Activated naive CD4-positive, alpha-beta T cell treated with anti-CD3 and anti-CD28 coated beads, Interleukin-2, amount 10 ng/mL, durations not matched to agents 7 days and 5 days (primary cell): ENCODE measurements at regions not wholly inside any gene's neighbourhood (a gene's known extent, or its start where the extent isn't known, plus 50 kb on each side); places are given as distances from the start of the nearest gene placed in this dataset.
"Not testable (repeated sequence)": the region's sequence is repeated elsewhere in the genome, so short reads cannot be mapped to it uniquely, and the experiment has no call there.

Source experiments
- CTCF ChIA-PET: fragments of 350-600 bp; sonication (Branson Sonifier 250); formaldehyde crosslinking; loops from one replicate; lab custom pipeline; 2021; ENCODE audit warnings: antibody characterized with exemption; lab: Charles Lee
- DNase-seq: peaks from one replicate; pipeline ENCODE4 v3.0.0-alpha.2; 2020
- H3K27ac Mint-ChIP-seq: one replicate; pipeline ENCODE4 v1.8.0; 2021; ENCODE audit warnings: mild to moderate bottlenecking, moderate library complexity, mixed read lengths
- H3K27me3 Mint-ChIP-seq: one replicate; pipeline ENCODE4 v1.8.0; 2021; ENCODE audit warnings: mild to moderate bottlenecking, mixed read lengths
- H3K36me3 Mint-ChIP-seq: one replicate; pipeline ENCODE4 v1.8.0; 2021; ENCODE audit warnings: mixed read lengths
- H3K4me1 Mint-ChIP-seq: one replicate; pipeline ENCODE4 v1.8.0; 2021; ENCODE audit warnings: mixed read lengths
- H3K4me3 Mint-ChIP-seq: one replicate; pipeline ENCODE4 v1.8.0; 2021; ENCODE audit warnings: mild to moderate bottlenecking, moderate library complexity, mixed read lengths
- H3K9me3 Mint-ChIP-seq: one replicate; pipeline ENCODE4 v1.8.0; 2021; ENCODE audit warnings: mixed read lengths

- H3K27me3 Mint-ChIP-seq: peaks cover 5% of the 10 kb centered on the region
- H3K4me3 Mint-ChIP-seq: no peak overlapping the region
- H3K27ac Mint-ChIP-seq: no peak overlapping the region
- CTCF ChIA-PET: no interaction called here
- no peaks in the 10 kb centered on the region for H3K9me3 Mint-ChIP-seq
- no peaks in the 10 kb centered on the region for H3K36me3 Mint-ChIP-seq
- DNase-seq: no peak
- no peaks in the 10 kb centered on the region for H3K4me1 Mint-ChIP-seq
These were observed 119.6 kb upstream of the MTHFD1L start for GRCh38 chr6:150745896-150746295.

DNA sequence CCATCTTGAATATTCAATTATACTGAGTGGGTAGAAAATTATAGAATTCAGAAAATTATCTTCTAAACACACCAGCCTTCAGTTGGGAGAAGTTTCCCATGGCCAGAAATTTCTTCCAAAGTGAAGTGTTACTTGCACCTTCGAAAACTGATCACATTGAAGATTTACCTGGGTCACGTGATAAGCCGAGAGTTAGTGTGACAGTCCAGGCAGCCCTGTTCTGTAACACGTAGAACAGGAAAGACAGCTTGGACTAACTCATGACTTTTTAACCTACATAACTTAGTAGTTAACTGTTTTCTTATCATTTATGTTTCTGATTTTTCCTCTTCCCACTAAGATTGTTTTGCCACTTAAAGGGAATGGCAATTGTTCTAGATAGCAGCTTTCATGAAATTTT is 118.3 kb upstream of the MTHFD1L start:
- Mint-ChIP-seq H3K36me3 (no peaks in the 10 kb centered on the region), H3K4me1 (no peaks in the 10 kb centered on the region), H3K4me3 (no peak overlapping the region), H3K27me3 (peaks cover 5% of the 10 kb centered on the region), H3K9me3 (no peaks in the 10 kb centered on the region), H3K27ac (no peak overlapping the region)
- CTCF ChIA-PET: interaction anchor here (1.7 kb wide), 1 partner anchor 68 kb away, joined by 3 read pairs; no protein-coding TSS in a partner anchor
- DNase-seq: no peak

DNA sequence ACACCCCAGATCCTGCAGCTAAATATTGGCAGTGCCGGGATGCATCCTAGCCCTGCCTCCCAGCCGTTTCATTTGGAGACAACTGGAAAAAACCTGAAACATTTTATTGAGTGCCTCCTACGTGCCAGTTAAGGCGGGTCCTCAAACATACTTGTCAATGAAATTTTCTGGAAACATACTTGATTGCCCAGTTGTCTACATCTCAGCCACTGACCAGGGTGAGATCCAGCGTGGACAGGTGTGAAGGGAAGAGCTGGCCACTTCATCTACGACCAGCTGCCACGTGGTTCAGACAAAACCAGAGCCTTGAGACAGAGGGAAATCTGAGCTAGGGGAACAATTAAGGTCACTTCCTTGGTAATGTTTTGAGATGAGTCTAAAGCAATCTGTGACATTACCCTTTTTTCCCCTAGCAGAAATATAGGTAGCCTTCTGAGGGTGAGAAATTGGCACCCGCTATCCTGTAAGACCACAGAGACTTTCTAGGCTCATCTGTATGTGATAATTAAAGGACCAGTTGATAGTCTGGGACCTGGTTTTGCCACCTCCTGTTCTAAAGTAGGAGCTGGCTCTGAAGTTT is 116.3 kb upstream of the MTHFD1L start:
- H3K4me3 Mint-ChIP-seq: no peak overlapping the region
- H3K27ac Mint-ChIP-seq: no peak overlapping the region
- DNase-seq: no peak
- CTCF ChIA-PET: no interaction called here
- no peaks in the 10 kb centered on the region for H3K36me3 Mint-ChIP-seq
- peaks cover 5% of the 10 kb centered on the region for H3K27me3 Mint-ChIP-seq
- H3K4me1 Mint-ChIP-seq: no peaks in the 10 kb centered on the region
- no peaks in the 10 kb centered on the region for H3K9me3 Mint-ChIP-seq

DNA sequence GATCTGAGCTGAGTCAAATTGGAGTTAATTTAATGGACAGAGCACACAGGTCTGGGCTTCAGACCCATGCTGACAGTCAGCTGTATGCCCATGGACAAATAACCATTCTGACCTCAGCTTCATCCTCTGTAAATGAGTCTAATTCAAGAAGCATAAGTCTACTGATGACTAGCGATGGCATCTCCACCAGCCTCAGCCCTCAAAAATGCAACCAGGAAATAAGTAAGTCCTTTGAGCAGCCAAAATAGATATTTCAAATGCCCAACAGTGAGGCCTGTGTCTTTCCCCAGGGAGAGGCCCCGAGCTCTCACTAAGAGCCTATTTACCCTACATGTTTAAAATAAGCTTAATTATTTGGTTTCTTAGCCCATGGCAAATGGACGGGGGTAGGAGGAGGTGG is 114.2 kb upstream of the MTHFD1L start:
- CTCF ChIA-PET: no interaction called here
- no peaks in the 10 kb centered on the region for H3K36me3 Mint-ChIP-seq
- H3K9me3 Mint-ChIP-seq: no peaks in the 10 kb centered on the region
- H3K4me3 Mint-ChIP-seq: no peak overlapping the region
- no peaks in the 10 kb centered on the region for H3K4me1 Mint-ChIP-seq
- H3K27ac Mint-ChIP-seq: no peak overlapping the region
- no peak for DNase-seq
- H3K27me3 Mint-ChIP-seq: no peaks in the 10 kb centered on the region

GRCh38 chr6:150752409-150752808 is 113.1 kb upstream of the MTHFD1L start:
- CTCF ChIA-PET: no interaction called here
- Mint-ChIP-seq H3K4me1 (no peaks in the 10 kb centered on the region), H3K9me3 (no peaks in the 10 kb centered on the region), H3K27me3 (no peaks in the 10 kb centered on the region), H3K27ac (no peak overlapping the region), H3K36me3 (no peaks in the 10 kb centered on the region), H3K4me3 (no peak overlapping the region)
- no peak for DNase-seq

GRCh38 chr6:150753371-150754064 is 112.0 kb upstream of the MTHFD1L start:
- Mint-ChIP-seq H3K36me3 (no peaks in the 10 kb centered on the region), H3K4me1 (no peaks in the 10 kb centered on the region), H3K9me3 (no peaks in the 10 kb centered on the region), H3K27ac (no peak overlapping the region), H3K4me3 (no peak overlapping the region), H3K27me3 (no peaks in the 10 kb centered on the region)
- CTCF ChIA-PET: no interaction called here
- DNase-seq: no peak

DNA sequence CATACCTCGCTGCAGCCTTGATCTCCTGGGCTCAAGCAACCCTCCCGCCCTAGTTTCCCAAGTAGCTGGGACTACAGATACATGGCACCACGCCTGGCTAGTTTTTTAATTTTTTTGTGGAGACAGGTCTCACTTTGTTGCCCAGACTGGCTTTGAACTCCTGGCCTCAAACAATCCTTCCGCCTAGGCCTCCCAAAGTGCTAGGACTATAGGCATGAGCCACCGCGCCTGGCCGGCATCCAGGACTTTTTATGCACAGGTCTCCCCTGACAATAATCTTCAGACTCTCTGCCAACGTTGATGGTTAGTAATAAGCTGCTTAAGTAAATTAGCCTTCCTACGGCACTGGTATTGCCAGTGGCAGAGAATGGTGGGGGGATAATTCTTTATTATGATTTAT is 110.5 kb upstream of the MTHFD1L start:
- DNase-seq: no peak
- no peaks in the 10 kb centered on the region for H3K36me3 Mint-ChIP-seq
- H3K9me3 Mint-ChIP-seq: no peaks in the 10 kb centered on the region
- H3K4me3 Mint-ChIP-seq: no peak overlapping the region
- CTCF ChIA-PET: no interaction called here
- no peaks in the 10 kb centered on the region for H3K4me1 Mint-ChIP-seq
- H3K27ac Mint-ChIP-seq: no peak overlapping the region
- no peaks in the 10 kb centered on the region for H3K27me3 Mint-ChIP-seq

DNA sequence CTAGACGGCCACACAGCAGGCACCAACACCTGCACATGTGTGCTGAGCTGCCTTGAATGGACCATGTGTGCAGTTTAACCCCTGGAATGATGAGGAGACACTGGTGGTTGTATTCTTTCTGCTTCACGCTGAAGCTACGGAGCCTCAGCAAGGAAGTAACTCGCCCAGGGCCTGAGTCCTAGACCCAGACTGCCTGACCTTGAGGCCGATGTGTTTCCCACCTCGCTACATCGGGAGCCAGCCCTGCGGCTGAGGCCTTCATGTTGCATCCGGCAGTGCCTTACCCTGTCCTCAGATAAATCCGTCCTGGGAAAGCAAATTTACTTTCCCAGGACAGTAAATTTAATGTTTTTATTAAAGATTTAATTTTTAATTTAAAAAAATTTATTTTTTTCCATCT is 110.0 kb upstream of the MTHFD1L start:
- no peak for DNase-seq
- Mint-ChIP-seq H3K9me3 (no peaks in the 10 kb centered on the region), H3K36me3 (no peaks in the 10 kb centered on the region), H3K27me3 (no peaks in the 10 kb centered on the region), H3K27ac (no peak overlapping the region), H3K4me1 (no peaks in the 10 kb centered on the region), H3K4me3 (no peak overlapping the region)
- CTCF ChIA-PET: no interaction called here

DNA sequence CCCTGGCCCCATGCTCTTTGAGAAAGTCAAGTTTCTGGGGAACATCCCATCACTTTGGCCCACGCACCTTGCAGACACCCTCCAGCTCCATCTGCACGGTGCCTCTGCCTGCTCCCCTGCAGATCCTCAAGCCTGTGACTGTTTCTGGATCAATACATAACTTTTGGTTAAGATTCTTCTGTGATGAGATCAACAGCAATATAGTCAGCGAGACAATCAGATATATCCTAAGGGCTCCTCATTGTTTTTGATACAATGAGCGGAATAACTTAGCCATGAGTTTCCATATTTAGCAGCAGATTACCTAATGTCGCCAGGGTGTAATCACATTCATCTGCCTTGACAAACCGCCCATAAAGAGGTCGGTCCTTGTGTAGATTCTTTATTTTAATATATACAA is 109.3 kb upstream of the MTHFD1L start:
- Mint-ChIP-seq H3K36me3 (no peaks in the 10 kb centered on the region), H3K27ac (no peak overlapping the region), H3K9me3 (no peaks in the 10 kb centered on the region), H3K27me3 (no peaks in the 10 kb centered on the region), H3K4me1 (no peaks in the 10 kb centered on the region), H3K4me3 (no peak overlapping the region)
- CTCF ChIA-PET: no interaction called here
- no peak for DNase-seq

DNA sequence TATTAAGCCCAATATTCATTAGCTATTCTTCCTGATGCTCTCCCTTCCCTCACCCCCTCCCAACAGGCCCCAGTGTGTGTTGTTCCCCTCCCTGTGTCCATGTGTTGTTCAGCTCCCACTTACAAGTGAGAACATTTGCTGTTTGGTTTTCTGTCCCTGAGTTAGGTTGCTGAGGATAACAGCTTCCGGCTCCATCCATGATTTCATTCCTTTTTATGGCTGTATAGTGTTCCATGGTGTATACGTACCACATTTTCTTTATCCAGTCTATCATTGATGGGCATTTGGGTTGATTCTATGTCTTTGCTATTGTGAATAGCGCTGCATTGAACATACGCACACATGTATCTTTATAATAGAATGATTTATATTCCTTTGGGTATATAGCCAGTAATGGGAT is 107.7 kb upstream of the MTHFD1L start:
- H3K4me1 Mint-ChIP-seq, H3K36me3 Mint-ChIP-seq, CTCF ChIA-PET, DNase-seq, H3K9me3 Mint-ChIP-seq, H3K27ac Mint-ChIP-seq, H3K4me3 Mint-ChIP-seq, H3K27me3 Mint-ChIP-seq: not testable (repeated sequence)

DNA sequence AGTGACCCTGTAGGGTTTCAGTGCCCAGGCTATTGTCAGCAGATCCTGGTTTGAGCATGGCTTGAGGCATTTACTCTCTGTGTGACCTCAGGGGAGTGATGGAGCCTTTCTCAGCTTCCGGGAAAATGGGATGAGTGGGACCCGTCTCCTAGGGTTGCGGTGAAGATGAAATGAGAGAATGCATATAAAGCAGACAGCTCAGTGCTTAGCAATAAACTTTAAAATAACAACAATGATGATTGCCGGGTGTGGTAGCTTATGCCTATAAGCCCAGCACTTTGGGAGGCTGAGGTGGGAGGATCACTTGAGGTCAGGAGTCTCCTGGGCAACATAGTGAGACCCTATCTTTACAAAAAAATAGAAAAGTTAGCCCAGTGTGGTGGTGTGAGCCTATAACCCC is 106.0 kb upstream of the MTHFD1L start:
- H3K27ac Mint-ChIP-seq: no peak overlapping the region
- no peaks in the 10 kb centered on the region for H3K36me3 Mint-ChIP-seq
- no peak overlapping the region for H3K4me3 Mint-ChIP-seq
- H3K27me3 Mint-ChIP-seq: no peaks in the 10 kb centered on the region
- no peaks in the 10 kb centered on the region for H3K4me1 Mint-ChIP-seq
- CTCF ChIA-PET: no interaction called here
- no peaks in the 10 kb centered on the region for H3K9me3 Mint-ChIP-seq
- DNase-seq: no peak

GRCh38 chr6:150761771-150762170 is 103.7 kb upstream of the MTHFD1L start:
- no peak overlapping the region for H3K4me3 Mint-ChIP-seq
- CTCF ChIA-PET: interaction anchor here (0.6 kb wide), 1 partner anchor 1023 kb away, joined by 3 read pairs; no protein-coding TSS in a partner anchor
- H3K9me3 Mint-ChIP-seq: no peaks in the 10 kb centered on the region
- no peaks in the 10 kb centered on the region for H3K36me3 Mint-ChIP-seq
- H3K27ac Mint-ChIP-seq: no peak overlapping the region
- H3K4me1 Mint-ChIP-seq: no peaks in the 10 kb centered on the region
- DNase-seq: no peak
- no peaks in the 10 kb centered on the region for H3K27me3 Mint-ChIP-seq

DNA sequence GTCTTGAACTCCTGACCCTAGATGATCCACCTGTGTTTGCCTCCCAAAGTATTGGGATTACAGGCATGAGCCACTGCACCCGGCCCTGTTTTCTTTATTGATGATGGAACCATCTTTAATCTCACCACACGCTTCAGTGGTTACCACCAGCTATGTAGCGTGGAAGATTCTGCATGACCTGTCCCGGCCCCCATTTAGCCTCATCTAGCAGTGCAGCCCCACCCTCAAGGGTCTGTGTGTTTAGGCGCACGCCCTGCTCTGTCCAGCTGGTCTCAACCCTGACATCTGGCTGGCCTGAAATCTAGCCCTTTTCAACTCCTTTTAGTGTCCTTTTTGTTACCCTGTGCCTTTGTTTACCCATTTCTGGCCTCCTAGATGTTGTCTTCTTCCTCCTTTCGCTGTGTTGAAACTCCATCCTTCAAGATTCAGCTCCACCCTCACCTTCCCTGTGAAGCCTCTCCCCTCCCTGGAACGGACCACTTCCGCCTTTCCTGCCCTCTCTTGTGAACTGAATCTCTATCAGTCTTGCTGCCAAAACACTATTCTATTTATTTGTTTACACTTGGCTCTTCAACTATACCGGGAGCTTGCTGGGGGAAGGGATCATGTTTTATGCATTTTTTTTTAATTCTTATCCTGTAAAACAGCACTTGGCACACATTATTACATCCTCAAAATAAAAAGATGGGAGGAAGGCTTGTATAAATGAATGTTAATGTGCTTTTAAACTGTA is 101.0 kb upstream of the MTHFD1L start:
- Mint-ChIP-seq H3K4me3 (no peak overlapping the region), H3K9me3 (no peaks in the 10 kb centered on the region), H3K4me1 (no peaks in the 10 kb centered on the region), H3K36me3 (no peaks in the 10 kb centered on the region), H3K27me3 (no peaks in the 10 kb centered on the region), H3K27ac (no peak overlapping the region)
- CTCF ChIA-PET: no interaction called here
- DNase-seq: no peak

- CTCF ChIA-PET: no interaction called here
- H3K27me3 Mint-ChIP-seq: no peaks in the 10 kb centered on the region
- no peak overlapping the region for H3K27ac Mint-ChIP-seq
- no peak for DNase-seq
- no peaks in the 10 kb centered on the region for H3K36me3 Mint-ChIP-seq
- no peaks in the 10 kb centered on the region for H3K9me3 Mint-ChIP-seq
- H3K4me1 Mint-ChIP-seq: no peaks in the 10 kb centered on the region
- no peak overlapping the region for H3K4me3 Mint-ChIP-seq
These were observed 100.3 kb upstream of the MTHFD1L start for GRCh38 chr6:150765067-150765764.
